ENCODE measurements at regions not wholly inside any gene's neighbourhood (a gene's known extent, or its start where the extent isn't known, plus 50 kb on each side); places are given as distances from the start of the nearest gene placed in this dataset.

DNA sequence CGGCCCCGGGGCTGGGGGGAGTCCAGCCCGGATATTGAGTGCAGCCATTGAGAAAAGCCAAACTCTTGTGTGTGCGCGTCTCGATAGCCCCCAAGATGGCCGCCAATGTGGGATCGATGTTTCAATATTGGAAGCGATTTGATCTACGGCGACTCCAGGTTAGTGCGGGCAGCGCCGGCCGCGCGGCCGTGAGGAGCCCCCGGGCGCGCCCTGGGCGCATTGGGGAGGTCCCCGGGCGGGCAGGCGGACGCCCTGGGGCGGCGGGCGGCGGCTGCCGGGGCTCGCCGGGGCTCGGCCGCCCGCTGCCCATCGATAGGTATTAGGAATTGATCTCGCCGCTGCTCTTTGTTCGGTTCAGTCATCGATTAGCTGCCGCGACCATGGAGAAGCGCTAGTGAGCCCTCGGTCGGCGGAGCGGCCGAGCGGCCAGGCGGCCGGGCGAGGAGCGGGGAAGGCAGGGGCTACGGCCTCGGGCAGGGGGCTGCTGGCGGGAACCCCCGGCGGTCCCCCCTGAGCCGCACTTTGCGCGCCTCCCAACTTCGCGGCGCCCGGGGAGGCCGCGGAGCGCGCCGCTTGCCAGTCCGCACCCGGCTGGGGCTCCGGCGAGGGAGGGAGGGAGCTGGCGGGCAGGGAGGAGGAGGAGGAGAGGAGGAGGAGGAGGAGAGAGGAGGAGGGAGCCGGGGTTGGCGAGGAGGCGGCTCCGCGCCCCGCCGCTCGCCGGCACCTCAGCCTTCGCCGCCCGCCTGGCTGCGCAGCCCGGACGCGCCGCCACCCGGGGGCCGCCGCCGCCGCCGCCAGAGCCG is 113.9 kb upstream of the MYL2 start, which contains the start of gene CUX2:
CUX2 (plus strand) TSS at position 83 of the 803 bp plus-strand sequence.
- Mint-ChIP-seq H3K4me1 (ENCODE audit: low read depth, unreplicated experiment) (peaks cover 21% of the 10 kb centered on the region), H3K4me3 (ENCODE audit: unreplicated experiment) (peak within 1 kb of the TSS; percentile 88), H3K27me3 (ENCODE audit: unreplicated experiment) (peaks cover 6% of the 10 kb centered on the region), H3K27ac (ENCODE audit: unreplicated experiment) (peak within 1 kb of the TSS; percentile 89), H3K9me3 (ENCODE audit: unreplicated experiment) (peaks cover 6% of the 10 kb centered on the region), H3K36me3 (ENCODE audit: unreplicated experiment) (no peaks in the 10 kb centered on the region)
- no peak for TF ChIP-seq CTCF (IDR thresholded peaks at IDR 0.05; ENCODE audit: partially characterized antibody, unreplicated experiment)
- peak; percentile 71 for DNase-seq

DNA sequence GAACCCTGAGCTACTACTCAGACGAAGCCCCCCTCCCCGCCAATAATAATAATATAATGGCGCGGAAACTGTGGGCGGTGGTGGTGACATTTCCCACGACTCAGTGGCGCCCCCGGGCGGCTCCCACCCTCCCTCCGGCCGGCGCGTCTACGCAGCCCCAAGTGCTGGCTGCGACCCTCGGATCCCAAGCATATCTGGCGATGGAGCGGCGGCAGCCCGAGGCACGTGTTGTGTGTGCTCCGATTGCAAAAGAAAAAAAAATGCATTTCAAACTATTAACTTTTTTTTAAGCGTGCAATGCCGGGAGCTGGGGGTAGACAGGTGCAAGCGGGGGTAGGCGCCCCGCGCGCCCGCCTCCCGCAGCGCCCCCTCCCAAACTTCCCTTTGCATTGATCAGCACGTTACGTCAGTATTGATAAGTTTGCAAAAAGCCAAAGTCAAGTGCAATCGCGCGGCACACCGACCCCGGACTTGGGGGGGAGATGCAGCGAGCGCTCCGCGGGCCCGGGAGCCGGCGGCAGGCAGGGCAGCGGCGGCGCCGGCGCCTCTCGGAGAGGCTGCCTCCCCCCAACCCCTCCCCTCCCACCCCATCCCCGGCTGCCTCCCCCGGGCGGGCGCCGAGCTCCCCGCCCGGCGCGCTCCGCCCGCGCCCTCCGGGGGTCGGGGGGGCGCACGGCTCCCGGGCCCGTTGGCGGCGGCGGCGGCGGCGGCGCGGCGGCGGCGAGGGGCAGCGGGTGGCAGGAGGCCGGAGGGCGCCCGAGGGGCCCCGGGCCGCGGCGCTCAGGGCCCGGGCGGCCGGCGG is 113.1 kb upstream of the MYL2 start:
- peak; percentile 85 for DNase-seq
- Mint-ChIP-seq H3K4me3 (ENCODE audit: unreplicated experiment) (peak overlapping the region; percentile 88), H3K27me3 (ENCODE audit: unreplicated experiment) (peaks cover 6% of the 10 kb centered on the region), H3K36me3 (ENCODE audit: unreplicated experiment) (no peaks in the 10 kb centered on the region), H3K9me3 (ENCODE audit: unreplicated experiment) (peaks cover 6% of the 10 kb centered on the region), H3K4me1 (ENCODE audit: low read depth, unreplicated experiment) (peaks cover 21% of the 10 kb centered on the region), H3K27ac (ENCODE audit: unreplicated experiment) (peak overlapping the region; percentile 33)
- TF ChIP-seq CTCF (IDR thresholded peaks at IDR 0.05; ENCODE audit: partially characterized antibody, unreplicated experiment): peak; percentile 89

GRCh38 chr12:111032591-111032919 is 112.2 kb upstream of the MYL2 start:
- Mint-ChIP-seq H3K4me1 (ENCODE audit: low read depth, unreplicated experiment) (peaks cover 18% of the 10 kb centered on the region), H3K9me3 (ENCODE audit: unreplicated experiment) (peaks cover 6% of the 10 kb centered on the region), H3K36me3 (ENCODE audit: unreplicated experiment) (peaks cover under 1% of the 10 kb centered on the region), H3K27me3 (ENCODE audit: unreplicated experiment) (peaks cover 6% of the 10 kb centered on the region), H3K27ac (ENCODE audit: unreplicated experiment) (peak overlapping the region; percentile 76), H3K4me3 (ENCODE audit: unreplicated experiment) (peak overlapping the region; percentile 88)
- no peak for TF ChIP-seq CTCF (IDR thresholded peaks at IDR 0.05; ENCODE audit: partially characterized antibody, unreplicated experiment)
- no peak for DNase-seq

DNA sequence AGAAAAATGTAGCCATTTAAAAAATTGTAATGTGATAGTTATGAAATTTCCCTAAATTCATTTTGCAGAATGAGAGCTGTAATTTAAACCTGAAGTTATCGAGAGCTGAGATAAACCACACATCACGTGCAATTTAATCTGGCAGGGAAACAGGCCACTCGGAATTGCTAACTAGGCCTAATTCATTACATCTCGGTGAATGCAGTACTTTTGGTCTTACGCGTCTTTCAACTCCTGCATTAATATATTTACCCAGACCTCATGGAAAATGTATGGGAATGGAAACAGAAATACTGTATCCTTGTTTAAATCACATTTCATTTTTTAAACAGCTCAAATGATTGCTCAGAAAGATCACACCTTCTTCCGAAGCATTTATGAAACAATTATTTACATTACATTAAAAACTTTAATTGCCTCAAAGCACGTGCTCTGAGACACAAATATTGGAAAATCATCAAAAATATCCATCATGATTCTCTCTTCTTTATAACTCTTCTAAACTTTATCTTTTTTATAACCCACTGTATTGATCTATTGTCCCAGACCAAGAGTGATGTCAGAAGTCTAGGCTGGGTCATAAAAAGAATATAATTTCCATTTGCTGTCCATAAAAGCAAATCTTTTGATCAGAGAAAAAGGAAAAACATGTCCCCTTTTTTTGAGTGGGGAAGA is 111.7 kb upstream of the MYL2 start:
- Mint-ChIP-seq H3K4me3 (ENCODE audit: unreplicated experiment) (peak overlapping the region; percentile 88), H3K36me3 (ENCODE audit: unreplicated experiment) (peaks cover 5% of the 10 kb centered on the region), H3K9me3 (ENCODE audit: unreplicated experiment) (peaks cover 7% of the 10 kb centered on the region), H3K4me1 (ENCODE audit: low read depth, unreplicated experiment) (peaks cover 13% of the 10 kb centered on the region), H3K27ac (ENCODE audit: unreplicated experiment) (peak overlapping the region; percentile 28), H3K27me3 (ENCODE audit: unreplicated experiment) (peaks cover 8% of the 10 kb centered on the region)
- no peak for TF ChIP-seq CTCF (IDR thresholded peaks at IDR 0.05; ENCODE audit: partially characterized antibody, unreplicated experiment)
- no peak for DNase-seq

Data from glutamatergic neuron (in vitro differentiated cells).